HepG2 (cell line): ENCODE measurements at regions not wholly inside any gene's neighbourhood (a gene's known extent, or its start where the extent isn't known, plus 50 kb on each side); places are given as distances from the start of the nearest gene placed in this dataset.

Source experiments
- CC2D1A ChIP-seq: sonication (generic); formaldehyde crosslinking; IDR thresholded peaks from 2 replicates; pipeline ENCODE4 v1.8.1; 2023; ENCODE audit warnings: mild to moderate bottlenecking, missing genetic modification reagents
- HIC2 ChIP-seq: sonication (generic); formaldehyde crosslinking; IDR thresholded peaks from 2 replicates; pipeline ENCODE4 v1.9.0; 2022; ENCODE audit warnings: low read depth, missing genetic modification reagents
- HMGA1 ChIP-seq: sonication (generic); formaldehyde crosslinking; conservative IDR thresholded peaks from 2 replicates; pipeline ENCODE4 v1.4.0; 2020; ENCODE audit warnings: missing genetic modification reagents
- MLXIP ChIP-seq: sonication (generic); formaldehyde crosslinking; IDR thresholded peaks from 2 replicates; pipeline ENCODE4 v1.9.0; 2021; ENCODE audit warnings: missing genetic modification reagents, borderline replicate concordance
- SMYD3 ChIP-seq: sonication (generic); formaldehyde crosslinking; IDR thresholded peaks from 2 replicates; pipeline ENCODE4 v1.8.1; 2023; ENCODE audit warnings: mild to moderate bottlenecking, missing genetic modification reagents
- ZNF318 ChIP-seq: sonication (generic); formaldehyde crosslinking; IDR thresholded peaks from 2 replicates; pipeline ENCODE4 v1.4.0; 2020; ENCODE audit warnings: mild to moderate bottlenecking, missing genetic modification reagents
- ZNF724P ChIP-seq: sonication (generic); formaldehyde crosslinking; IDR thresholded peaks from 2 replicates; pipeline ENCODE4 v1.8.0; 2022; ENCODE audit warnings: missing genetic modification reagents, borderline replicate concordance
- TF ChIP-seq, protein P1 (sequence below): sonication (generic); formaldehyde crosslinking; IDR thresholded peaks from 2 replicates; pipeline ENCODE4 v1.5.1; 2020; ENCODE audit warnings: missing genetic modification reagents, mild to moderate bottlenecking, borderline replicate concordance
- TF ChIP-seq, protein P2 (sequence below): sonication (generic); formaldehyde crosslinking; IDR thresholded peaks from 2 replicates; pipeline ENCODE4 v1.4.0; 2020; ENCODE audit warnings: missing genetic modification reagents

GRCh38 chr20:50355590-50356524 is 154.3 kb upstream of the PTPN1 start (continued):
- no peak; the same call in 1 of the 2 replicates for TF ChIP-seq ZNF318
- TF ChIP-seq ZNF724P (CRISPR knock-in tag) = no peak
- TF ChIP-seq HIC2 (CRISPR knock-in tag) = no peak
- TF ChIP-seq, protein P1, sequence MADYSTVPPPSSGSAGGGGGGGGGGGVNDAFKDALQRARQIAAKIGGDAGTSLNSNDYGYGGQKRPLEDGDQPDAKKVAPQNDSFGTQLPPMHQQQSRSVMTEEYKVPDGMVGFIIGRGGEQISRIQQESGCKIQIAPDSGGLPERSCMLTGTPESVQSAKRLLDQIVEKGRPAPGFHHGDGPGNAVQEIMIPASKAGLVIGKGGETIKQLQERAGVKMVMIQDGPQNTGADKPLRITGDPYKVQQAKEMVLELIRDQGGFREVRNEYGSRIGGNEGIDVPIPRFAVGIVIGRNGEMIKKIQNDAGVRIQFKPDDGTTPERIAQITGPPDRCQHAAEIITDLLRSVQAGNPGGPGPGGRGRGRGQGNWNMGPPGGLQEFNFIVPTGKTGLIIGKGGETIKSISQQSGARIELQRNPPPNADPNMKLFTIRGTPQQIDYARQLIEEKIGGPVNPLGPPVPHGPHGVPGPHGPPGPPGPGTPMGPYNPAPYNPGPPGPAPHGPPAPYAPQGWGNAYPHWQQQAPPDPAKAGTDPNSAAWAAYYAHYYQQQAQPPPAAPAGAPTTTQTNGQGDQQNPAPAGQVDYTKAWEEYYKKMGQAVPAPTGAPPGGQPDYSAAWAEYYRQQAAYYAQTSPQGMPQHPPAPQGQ = no peak
- TF ChIP-seq SMYD3 (CRISPR knock-in tag) = no peak
- TF ChIP-seq HMGA1 (CRISPR knock-in tag) = no peak
- TF ChIP-seq CC2D1A (CRISPR knock-in tag) = no peak
- TF ChIP-seq MLXIP (CRISPR knock-in tag) = no peak
- TF ChIP-seq, protein P2, sequence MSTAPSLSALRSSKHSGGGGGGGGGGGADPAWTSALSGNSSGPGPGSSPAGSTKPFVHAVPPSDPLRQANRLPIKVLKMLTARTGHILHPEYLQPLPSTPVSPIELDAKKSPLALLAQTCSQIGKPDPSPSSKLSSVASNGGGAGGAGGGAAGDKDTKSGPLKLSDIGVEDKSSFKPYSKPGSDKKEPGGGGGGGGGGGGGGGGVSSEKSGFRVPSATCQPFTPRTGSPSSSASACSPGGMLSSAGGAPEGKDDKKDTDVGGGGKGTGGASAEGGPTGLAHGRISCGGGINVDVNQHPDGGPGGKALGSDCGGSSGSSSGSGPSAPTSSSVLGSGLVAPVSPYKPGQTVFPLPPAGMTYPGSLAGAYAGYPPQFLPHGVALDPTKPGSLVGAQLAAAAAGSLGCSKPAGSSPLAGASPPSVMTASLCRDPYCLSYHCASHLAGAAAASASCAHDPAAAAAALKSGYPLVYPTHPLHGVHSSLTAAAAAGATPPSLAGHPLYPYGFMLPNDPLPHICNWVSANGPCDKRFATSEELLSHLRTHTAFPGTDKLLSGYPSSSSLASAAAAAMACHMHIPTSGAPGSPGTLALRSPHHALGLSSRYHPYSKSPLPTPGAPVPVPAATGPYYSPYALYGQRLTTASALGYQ (CRISPR knock-in tag) = no peak
